ENCODE measurements at regions not wholly inside any gene's neighbourhood (a gene's known extent, or its start where the extent isn't known, plus 50 kb on each side); places are given as distances from the start of the nearest gene placed in this dataset.

- TF ChIP-seq CTCF (IDR thresholded peaks at IDR 0.05), result no peak
- no peak for TF ChIP-seq POLR2A (IDR thresholded peaks at IDR 0.05)
Measured at GRCh38 chr11:119478711-119479285, 55.8 kb upstream of the THY1 start.
